Gastrocnemius medialis (tissue), 4 donors: ENCODE measurements at regions not wholly inside any gene's neighbourhood (a gene's known extent, or its start where the extent isn't known, plus 50 kb on each side); places are given as distances from the start of the nearest gene placed in this dataset.

Experiments
- ATAC-seq, 2 donors: fragments of 150-250 bp; one replicate each; pipeline ENCODE4 v1.9.1; 2016
- DNase-seq, 2 donors: peaks; one replicate each; pipeline ENCODE4 v3.0.0-alpha.2; 2019
- H3K27ac ChIP-seq, 4 donors: fragments of 200-600 bp; sonication (generic); 1 replicate in 1 of 4; 2 replicates in 3 of 4; pipeline ENCODE4 v1.5.1; 2016 to 2018; ENCODE audit warnings: mild to moderate bottlenecking in 2 of 4, moderate library complexity in 1 of 4
- H3K27me3 ChIP-seq, 3 donors: fragments of 200-600 bp; sonication (generic) in 2 of 3; 1 replicate in 1 of 3; 2 replicates in 2 of 3; pipeline versions ENCODE4 v1.5.1 to v1.6.0; 2016 to 2019; ENCODE audit warnings: mild to moderate bottlenecking in 1 of 3, moderate library complexity in 1 of 3
- H3K36me3 ChIP-seq, 2 donors: fragments of 200-600 bp; sonication (generic) in 1 of 2; one replicate each; pipeline ENCODE4 v1.5.1; 2017 to 2018
- H3K4me1 ChIP-seq, 2 donors: fragments of 200-600 bp; sonication (generic) in 1 of 2; one replicate each; pipeline ENCODE4 v1.5.1; 2016 to 2017; ENCODE audit warnings: mild to moderate bottlenecking in 2 of 2
- H3K4me3 ChIP-seq, 4 donors: fragments of 200-600 bp; sonication (generic) in 3 of 4; 1 replicate in 1 of 4; 2 replicates in 3 of 4; pipeline ENCODE4 v1.5.1; 2016 to 2019; ENCODE audit warnings: mild to moderate bottlenecking in 2 of 4
- H3K9me3 ChIP-seq, 3 donors: fragments of 200-600 bp; sonication (generic) in 2 of 3; 1 replicate in 1 of 3; 2 replicates in 2 of 3; pipeline ENCODE4 v1.5.1; 2016 to 2019
- CTCF ChIP-seq, 5 experiments: fragments of 450-650 bp in 3 of 5; fragments of 200-600 bp in 2 of 5; sonication (generic) in 2 of 5; IDR thresholded peaks in 4 of 5; conservative IDR thresholded peaks in 1 of 5; 1 replicate in 4 of 5; 2 replicates in 1 of 5; pipeline ENCODE4 v1.5.1; 2016 to 2019; ENCODE audit warnings: antibody characterized with exemption in 5 of 5, mild to moderate bottlenecking in 3 of 5, moderate library complexity in 3 of 5
- POLR2A ChIP-seq, 2 donors: fragments of 450-650 bp; IDR thresholded peaks; one replicate each; pipeline ENCODE4 v1.6.1; 2017; ENCODE audit warnings: antibody characterized with exemption in 2 of 2, mild to moderate bottlenecking in 2 of 2, moderate library complexity in 2 of 2
- in situ Hi-C, 4 donors: fragments of 200-750 bp; cut with MboI; loops; one replicate each; pipeline versions ENCODE4 v1.15.0 to v1.8.0; 2017; ENCODE audit warnings: low sequenced_read_pairs in 4 of 4
- intact Hi-C: fragments of 100-400 bp; cut with DNase I; formaldehyde crosslinking; loops from one replicate; pipeline ENCODE4 v1.15.1; 2023; ENCODE audit warnings: low total_unique reads

GRCh38 chr16:73738266-73738665 lies 558.3 kb upstream of the PSMD7 start:
- Histone ChIP-seq H3K4me3 (no peak overlapping the region), H3K27me3 (no peaks in the 10 kb centered on the region), H3K27ac (no peak overlapping the region), H3K36me3 (no peaks in the 10 kb centered on the region), H3K4me1 (no peaks in the 10 kb centered on the region), H3K9me3 (no peaks in the 10 kb centered on the region)
- TF ChIP-seq POLR2A (IDR thresholded peaks at IDR 0.05) = no peak
- TF ChIP-seq CTCF (IDR thresholded peaks at IDR 0.05 in 4 of 5, conservative IDR thresholded peaks at IDR 0.05 in 1 of 5) = no peak
- intact Hi-C loops = no loop called here
- ATAC-seq (no peak), DNase-seq (no peak)
- in situ Hi-C loops = no loop called here

DNA sequence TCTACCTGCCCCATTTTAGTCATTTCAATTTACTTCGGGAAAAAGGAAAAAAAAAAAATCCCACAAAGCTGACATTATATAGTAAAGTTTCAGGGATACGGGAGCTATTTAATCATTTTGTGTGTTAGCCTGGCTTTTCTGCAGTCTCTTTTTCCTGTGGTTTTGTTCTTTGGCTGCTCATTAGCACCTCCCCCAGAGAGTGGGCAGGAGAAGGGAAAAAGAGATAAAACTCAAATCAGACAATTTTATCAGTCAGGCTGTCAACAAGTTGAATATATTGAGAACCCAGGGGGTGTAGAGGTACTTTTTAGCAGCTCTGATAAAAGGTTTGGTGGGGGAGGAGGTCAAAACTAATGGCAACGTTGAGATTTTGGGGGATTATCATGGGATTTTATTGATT lies 559.0 kb upstream of the PSMD7 start:
- ATAC-seq (no peak), DNase-seq (no peak)
- Histone ChIP-seq H3K9me3 (no peaks in the 10 kb centered on the region), H3K4me1 (no peaks in the 10 kb centered on the region), H3K27me3 (no peaks in the 10 kb centered on the region), H3K36me3 (no peaks in the 10 kb centered on the region), H3K4me3 (no peak overlapping the region), H3K27ac (no peak overlapping the region)
- intact Hi-C loops = no loop called here
- TF ChIP-seq CTCF (IDR thresholded peaks at IDR 0.05 in 4 of 5, conservative IDR thresholded peaks at IDR 0.05 in 1 of 5) = no peak
- TF ChIP-seq POLR2A (IDR thresholded peaks at IDR 0.05) = no peak
- in situ Hi-C loops = no loop called here

DNA sequence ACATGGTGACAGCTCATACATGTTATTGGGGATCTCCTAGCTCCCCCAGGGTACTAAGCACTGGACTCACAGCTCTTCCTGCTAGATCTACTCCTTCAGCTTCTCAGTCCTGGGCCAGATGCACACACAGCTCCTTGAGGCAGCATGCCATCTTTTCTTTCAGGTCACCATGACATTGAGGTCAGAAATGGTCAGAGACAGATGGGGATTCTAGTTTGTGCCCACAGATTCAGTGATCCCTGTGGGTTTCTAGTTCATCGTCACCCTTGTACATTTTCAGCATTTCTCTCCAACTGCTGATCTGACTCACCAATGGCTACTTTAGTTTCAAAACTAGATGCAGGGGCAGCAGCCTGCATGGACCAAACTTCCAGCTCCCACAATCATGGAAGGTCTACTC lies 560.7 kb upstream of the PSMD7 start:
- Histone ChIP-seq H3K9me3 (no peaks in the 10 kb centered on the region), H3K27me3 (no peaks in the 10 kb centered on the region), H3K4me1 (no peaks in the 10 kb centered on the region), H3K27ac (no peak overlapping the region), H3K36me3 (no peaks in the 10 kb centered on the region), H3K4me3 (no peak overlapping the region)
- no peak for DNase-seq
- no peak for ATAC-seq
- in situ Hi-C loops (no loop called here), intact Hi-C loops (no loop called here)
- TF ChIP-seq CTCF (IDR thresholded peaks at IDR 0.05 in 4 of 5, conservative IDR thresholded peaks at IDR 0.05 in 1 of 5) (no peak), POLR2A (IDR thresholded peaks at IDR 0.05) (no peak)

DNA sequence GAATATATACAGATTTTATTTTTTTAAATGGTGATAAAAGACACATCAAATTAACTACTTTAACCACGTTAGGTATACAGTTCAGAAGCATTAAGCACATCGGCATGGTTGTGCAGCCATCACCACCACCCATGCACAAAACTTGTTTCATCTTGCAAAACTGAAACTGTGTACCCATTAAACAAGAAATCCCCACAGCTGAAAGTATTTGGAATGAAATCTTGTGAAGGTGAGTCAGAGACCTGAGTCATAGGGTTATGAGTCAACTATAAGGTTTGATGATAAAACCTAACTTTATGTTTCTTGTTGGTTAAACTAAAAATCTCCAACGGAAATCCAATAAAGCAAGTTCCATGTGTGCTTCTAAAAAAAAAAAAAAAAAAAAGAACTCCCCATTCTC lies 561.6 kb upstream of the PSMD7 start:
- Histone ChIP-seq H3K27me3 (no peaks in the 10 kb centered on the region), H3K27ac (no peak overlapping the region), H3K36me3 (no peaks in the 10 kb centered on the region), H3K4me1 (no peaks in the 10 kb centered on the region), H3K9me3 (no peaks in the 10 kb centered on the region), H3K4me3 (no peak overlapping the region)
- intact Hi-C loops (no loop called here), in situ Hi-C loops (no loop called here)
- ATAC-seq = no peak
- DNase-seq = no peak
- TF ChIP-seq CTCF (IDR thresholded peaks at IDR 0.05 in 4 of 5, conservative IDR thresholded peaks at IDR 0.05 in 1 of 5) (no peak), POLR2A (IDR thresholded peaks at IDR 0.05) (no peak)

- Histone ChIP-seq H3K4me3 (no peak overlapping the region), H3K4me1 (no peaks in the 10 kb centered on the region), H3K36me3 (no peaks in the 10 kb centered on the region), H3K27ac (no peak overlapping the region), H3K9me3 (no peaks in the 10 kb centered on the region), H3K27me3 (no peaks in the 10 kb centered on the region)
- in situ Hi-C loops (no loop called here), intact Hi-C loops (no loop called here)
- no peak for ATAC-seq
- no peak for TF ChIP-seq CTCF (IDR thresholded peaks at IDR 0.05 in 4 of 5, conservative IDR thresholded peaks at IDR 0.05 in 1 of 5)
- no peak for TF ChIP-seq POLR2A (IDR thresholded peaks at IDR 0.05)
- no peak for DNase-seq
Observed at GRCh38 chr16:73732681-73733080, 563.9 kb upstream of the PSMD7 start.
